AG04449 (cell line): ENCODE measurements at regions not wholly inside any gene's neighbourhood (a gene's known extent, or its start where the extent isn't known, plus 50 kb on each side); places are given as distances from the start of the nearest gene placed in this dataset.

ENCODE experiments used
- CTCF ChIA-PET: fragments of 350-600 bp; formaldehyde crosslinking; extraction: SDS; loops from one replicate; lab custom pipeline; 2021; ENCODE audit warnings: antibody characterized with exemption; lab: Yijun Ruan, JAX
- POLR2A ChIA-PET: fragments of 400-600, 350-600 bp; formaldehyde crosslinking; extraction: SDS; loops from one replicate; lab custom pipeline; 2020; ENCODE audit warnings: antibody characterized with exemption, inconsistent platforms; lab: Yijun Ruan, JAX
- DNase-seq: peaks from one replicate; pipeline ENCODE4 v3.0.0-alpha.2; 2010; ENCODE audit warnings: low read depth, low spot score
- H3K4me3 ChIP-seq: 2 replicates; pipeline ENCODE4 v1.5.1; 2011; ENCODE audit warnings: low read depth, mild to moderate bottlenecking, control low read depth, low read length
- CTCF ChIP-seq: IDR thresholded peaks from one replicate; pipeline ENCODE4 v1.5.1; 2011; ENCODE audit warnings: mild to moderate bottlenecking, moderate library complexity, low read length, control low read depth, inconsistent platforms; ENCODE audit not compliant: insufficient read depth; ENCODE audit errors: missing control alignments

DNA sequence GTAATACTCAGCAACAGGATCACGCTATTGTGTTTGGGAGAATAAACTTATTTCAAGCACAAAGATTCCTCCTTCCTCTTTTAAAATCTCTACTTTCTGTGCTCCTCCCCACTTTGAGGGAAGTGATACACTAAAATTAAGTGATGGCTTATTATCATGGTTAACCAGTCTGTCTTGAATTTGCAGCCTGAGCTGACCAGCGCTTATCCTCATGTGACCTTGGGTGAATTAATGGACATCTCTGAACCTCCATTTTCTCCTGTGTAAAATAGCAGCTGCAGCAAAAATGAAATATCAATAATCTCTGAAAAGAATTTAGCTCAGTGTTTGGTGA lies 222.6 kb downstream of the BCAS1 start:
- POLR2A ChIA-PET, result no interaction called here
- H3K4me3 ChIP-seq, result no peak overlapping the region
- no peak for TF ChIP-seq CTCF
- no peak for DNase-seq
- CTCF ChIA-PET, result interaction anchor here (1.0 to 2.2 kb wide), 3 partner anchors 17 to 270 kb away, joined by 3 to 6 read pairs (median 3); no protein-coding TSS in a partner anchor

GRCh38 chr20:53847139-53847836 lies 223.1 kb downstream of the BCAS1 start:
- CTCF ChIA-PET, result interaction anchor here (0.7 to 2.2 kb wide), 5 partner anchors 17 to 269 kb away, joined by 3 to 6 read pairs (median 3); no protein-coding TSS in a partner anchor
- H3K4me3 ChIP-seq, result no peak overlapping the region
- TF ChIP-seq CTCF, result no peak
- POLR2A ChIA-PET, result no interaction called here
- DNase-seq, result no peak

- no peak for DNase-seq
- CTCF ChIA-PET, result interaction anchor here (0.7 to 2.2 kb wide), 5 partner anchors 16 to 251 kb away, joined by 3 to 6 read pairs (median 4); no protein-coding TSS in a partner anchor
- H3K4me3 ChIP-seq, result no peak overlapping the region
- TF ChIP-seq CTCF, result no peak
- POLR2A ChIA-PET, result no interaction called here
Measured at GRCh38 chr20:53846640-53847039, 223.8 kb downstream of the BCAS1 start.

DNA sequence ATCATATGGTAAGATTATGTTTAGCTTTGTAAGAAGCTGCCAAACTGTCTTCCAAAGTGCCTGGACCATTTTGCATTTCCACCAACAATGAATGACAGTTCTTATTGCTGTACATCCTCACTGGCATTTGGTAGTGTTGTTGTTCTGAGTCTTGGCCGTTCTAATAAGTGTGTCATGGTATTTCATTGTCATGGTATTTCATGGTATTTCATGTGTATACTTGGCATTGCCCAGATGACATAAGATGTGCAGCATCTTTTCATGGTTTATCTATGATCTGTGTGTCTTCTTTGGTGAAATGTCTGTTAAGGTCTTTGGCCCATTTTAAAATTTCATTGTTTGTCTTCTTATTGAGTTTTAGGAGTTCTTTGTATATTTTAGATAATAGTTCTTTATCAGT lies 224.4 kb downstream of the BCAS1 start:
- POLR2A ChIA-PET, result no interaction called here

DNA sequence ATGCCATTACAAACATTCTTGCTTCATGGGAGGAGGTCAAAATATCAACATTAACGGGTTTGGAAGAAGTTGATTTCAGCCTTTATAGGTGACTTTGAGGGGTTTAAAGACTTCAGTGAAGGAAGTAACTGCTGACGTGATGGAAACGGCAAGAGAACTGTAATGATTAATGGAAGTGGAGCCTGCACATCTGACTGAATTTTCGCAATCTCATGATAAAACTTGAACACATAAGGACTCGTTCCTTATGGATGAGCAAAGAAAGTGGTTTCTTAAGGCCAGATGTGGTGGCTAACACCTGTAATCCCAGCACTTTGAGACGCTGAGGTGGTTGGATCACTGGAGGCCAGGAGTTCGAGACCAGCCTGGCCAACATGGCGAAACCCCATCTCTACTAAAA lies 226.1 kb downstream of the BCAS1 start:
- CTCF ChIA-PET, result no interaction called here
- POLR2A ChIA-PET, result no interaction called here
- no peak for TF ChIP-seq CTCF
- no peak overlapping the region for H3K4me3 ChIP-seq
- DNase-seq, result no peak

More for the DNA sequence above, 224.4 kb downstream of the BCAS1 start:
- H3K4me3 ChIP-seq, result no peak overlapping the region
- CTCF ChIA-PET, result no interaction called here
- TF ChIP-seq CTCF, result no peak
- no peak for DNase-seq

- CTCF ChIA-PET, result no interaction called here
- H3K4me3 ChIP-seq, result no peak overlapping the region
- DNase-seq, result no peak
- POLR2A ChIA-PET, result no interaction called here
- TF ChIP-seq CTCF, result no peak
Measured at GRCh38 chr20:53843645-53844044, 226.7 kb downstream of the BCAS1 start.
